Activated CD4-positive, alpha-beta T cell treated with anti-CD3 and anti-CD28 coated beads for 1 hour (primary cell): ENCODE measurements at regions not wholly inside any gene's neighbourhood (a gene's known extent, or its start where the extent isn't known, plus 50 kb on each side); places are given as distances from the start of the nearest gene placed in this dataset.
"Not testable (repeated sequence)": the region's sequence is repeated elsewhere in the genome, so short reads cannot be mapped to it uniquely, and the experiment has no call there.

ENCODE experiments used
- DNase-seq: peaks from one replicate; pipeline ENCODE4 v3.0.0-alpha.2; 2020

DNA sequence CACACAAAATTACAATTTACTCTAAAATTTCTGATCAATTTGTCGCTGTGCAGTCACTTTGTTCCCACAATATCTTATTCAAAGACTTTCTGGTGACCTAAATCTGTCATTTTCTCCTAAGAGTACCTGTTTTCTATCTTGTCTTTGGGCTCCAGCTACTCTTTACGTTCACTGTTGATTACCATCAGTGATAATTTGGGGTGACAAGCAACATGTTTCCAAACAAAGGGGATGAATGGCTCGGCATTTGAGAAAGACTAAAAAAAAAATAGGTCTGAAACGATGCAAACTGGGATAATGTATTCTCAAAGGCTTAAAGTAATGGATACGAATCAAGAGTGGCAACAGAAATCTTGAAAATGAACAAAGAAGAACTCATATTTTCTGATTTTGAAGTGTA, 205.2 kb upstream of the DAB2 start:
- DNase-seq = no peak

- DNase-seq = no peak
These were observed 203.6 kb upstream of the DAB2 start for GRCh38 chr5:39628348-39628747.

- DNase-seq = no peak
These were observed 200.1 kb upstream of the DAB2 start for GRCh38 chr5:39624890-39625289.

- no peak for DNase-seq
These were observed 199.6 kb upstream of the DAB2 start for GRCh38 chr5:39624268-39624886.

GRCh38 chr5:39623291-39623865, 198.6 kb upstream of the DAB2 start:
- DNase-seq = no peak

DNA sequence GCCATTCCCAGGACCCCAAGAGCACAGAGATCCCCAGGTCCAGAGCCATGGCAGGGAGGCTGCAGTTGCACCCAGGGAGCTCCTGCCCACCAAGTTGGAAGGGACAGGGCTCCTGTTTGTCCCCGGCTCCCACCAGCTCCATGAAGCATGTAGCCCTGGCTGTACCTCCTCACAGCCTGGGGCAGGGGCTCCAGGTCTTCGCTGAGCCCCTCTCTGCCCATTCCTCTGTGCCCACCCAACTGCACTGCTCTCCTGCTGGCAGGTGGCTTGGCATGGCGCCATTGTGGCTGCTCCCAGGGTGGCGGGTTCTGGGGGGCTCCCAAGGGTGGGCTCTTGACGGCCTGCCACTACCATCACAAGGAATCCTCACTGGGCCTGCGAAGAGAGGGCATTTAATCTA, 197.5 kb upstream of the DAB2 start:
- DNase-seq = no peak

- no peak for DNase-seq
These were observed 194.5 kb upstream of the DAB2 start for GRCh38 chr5:39619168-39619818.

DNA sequence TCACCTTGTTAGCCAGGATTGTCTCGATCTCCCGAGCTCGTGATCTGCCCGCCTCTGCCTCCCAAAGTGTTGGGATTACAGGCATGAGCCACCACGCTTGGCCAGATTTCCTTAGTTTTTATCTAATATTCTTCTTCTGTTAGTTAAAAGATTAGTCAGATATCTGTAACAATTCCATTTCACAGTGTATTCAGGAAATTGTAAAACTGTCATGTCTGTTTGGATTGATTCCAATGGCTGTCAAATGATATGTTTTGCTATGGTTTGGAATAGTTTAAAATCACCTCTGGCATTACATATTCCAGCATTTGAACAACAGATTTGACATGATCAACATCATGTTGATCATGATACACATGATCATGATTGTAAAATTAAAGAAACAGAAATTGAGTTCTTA, 193.6 kb upstream of the DAB2 start:
- no peak for DNase-seq

- DNase-seq = no peak
These were observed 191.4 kb upstream of the DAB2 start for GRCh38 chr5:39616131-39616530.

DNA sequence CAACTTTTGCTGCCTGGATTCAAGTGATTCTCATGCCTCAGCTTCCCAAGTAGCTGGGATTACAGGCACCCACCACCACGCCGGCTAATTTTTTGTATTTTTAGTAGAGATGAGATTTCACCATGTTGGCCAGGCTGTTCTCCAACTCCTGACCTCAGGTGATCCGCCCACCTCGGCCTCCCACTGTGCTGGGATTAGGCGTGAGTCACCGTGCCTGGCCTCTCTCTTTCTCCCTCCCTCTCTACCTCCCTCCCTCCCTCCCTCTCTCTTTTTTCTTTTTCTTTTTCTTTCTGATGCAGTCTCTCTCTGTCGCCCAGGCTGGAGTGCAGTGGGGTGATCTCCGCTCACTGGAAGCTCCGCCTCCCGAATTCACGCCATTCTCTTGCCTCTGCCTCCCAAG, 186.3 kb upstream of the DAB2 start:
- DNase-seq = not testable (repeated sequence)

GRCh38 chr5:39608024-39608423, 183.2 kb upstream of the DAB2 start:
- DNase-seq = no peak

- no peak for DNase-seq
These were observed 181.8 kb upstream of the DAB2 start for GRCh38 chr5:39606591-39606990.

DNA sequence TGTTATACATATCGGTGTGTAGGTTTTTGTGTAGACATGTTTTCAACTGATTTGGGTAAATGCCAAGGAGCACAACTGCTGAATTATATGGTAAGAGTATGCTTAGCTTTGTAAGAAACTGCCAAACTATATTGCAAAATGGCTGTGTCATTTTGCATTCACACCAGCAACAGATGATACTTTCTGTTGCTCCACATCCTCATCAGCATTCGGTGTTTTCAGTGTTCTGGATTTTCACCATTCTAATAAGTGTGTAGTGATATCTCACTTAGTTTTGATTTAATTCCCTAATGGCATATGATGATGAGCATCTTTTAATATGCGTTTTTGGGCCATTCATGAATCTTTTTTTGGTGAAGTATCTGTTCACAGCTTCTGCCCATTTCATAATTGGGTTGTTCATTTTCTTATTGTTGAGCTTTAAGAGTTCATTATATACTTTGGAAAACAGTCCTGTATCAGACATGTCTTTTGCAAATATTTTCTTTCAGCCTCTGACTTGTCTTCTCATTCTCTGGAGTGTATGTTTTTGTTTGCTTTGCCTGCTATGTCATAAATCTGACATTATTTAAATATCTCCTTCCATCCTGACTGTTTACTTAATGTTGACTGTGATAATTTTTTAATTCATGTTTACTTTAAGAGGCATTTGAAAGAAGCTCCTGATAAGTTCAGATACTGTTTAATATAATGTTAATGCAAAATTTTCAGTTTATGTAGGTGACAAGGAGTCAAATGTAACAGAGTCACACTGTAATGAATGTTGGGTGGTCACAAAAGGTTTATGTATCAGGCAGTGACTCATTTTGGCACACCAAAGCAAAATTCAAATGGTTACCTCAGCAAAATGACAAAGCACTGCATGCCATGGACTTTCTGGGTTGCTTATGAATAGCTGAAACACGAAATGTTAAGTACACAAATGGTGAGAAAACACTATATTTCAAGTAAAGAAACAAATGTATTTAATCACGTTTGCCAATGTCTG, 181.1 kb upstream of the DAB2 start:
- DNase-seq = no peak

DNA sequence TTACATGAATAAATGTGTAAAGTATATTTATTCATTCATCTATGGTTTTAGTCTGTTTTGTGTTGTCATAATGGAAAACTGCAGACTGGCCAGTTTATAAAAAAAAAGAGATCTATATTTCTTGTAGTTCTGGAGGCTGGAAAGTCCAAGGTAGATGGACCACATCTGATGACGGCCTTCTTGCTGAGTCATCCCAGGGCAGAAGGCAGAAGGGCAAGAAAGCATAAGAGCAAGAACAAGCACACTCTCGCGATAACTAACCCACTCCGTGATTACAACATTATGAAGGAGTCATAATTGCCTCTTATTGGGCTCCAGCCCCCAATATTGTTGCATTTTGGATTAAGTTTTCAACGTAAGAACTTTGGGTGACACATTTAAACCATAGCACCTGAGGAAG, 180.4 kb upstream of the DAB2 start:
- no peak for DNase-seq

- DNase-seq = no peak
These were observed 179.7 kb upstream of the DAB2 start for GRCh38 chr5:39604491-39604890.

DNA sequence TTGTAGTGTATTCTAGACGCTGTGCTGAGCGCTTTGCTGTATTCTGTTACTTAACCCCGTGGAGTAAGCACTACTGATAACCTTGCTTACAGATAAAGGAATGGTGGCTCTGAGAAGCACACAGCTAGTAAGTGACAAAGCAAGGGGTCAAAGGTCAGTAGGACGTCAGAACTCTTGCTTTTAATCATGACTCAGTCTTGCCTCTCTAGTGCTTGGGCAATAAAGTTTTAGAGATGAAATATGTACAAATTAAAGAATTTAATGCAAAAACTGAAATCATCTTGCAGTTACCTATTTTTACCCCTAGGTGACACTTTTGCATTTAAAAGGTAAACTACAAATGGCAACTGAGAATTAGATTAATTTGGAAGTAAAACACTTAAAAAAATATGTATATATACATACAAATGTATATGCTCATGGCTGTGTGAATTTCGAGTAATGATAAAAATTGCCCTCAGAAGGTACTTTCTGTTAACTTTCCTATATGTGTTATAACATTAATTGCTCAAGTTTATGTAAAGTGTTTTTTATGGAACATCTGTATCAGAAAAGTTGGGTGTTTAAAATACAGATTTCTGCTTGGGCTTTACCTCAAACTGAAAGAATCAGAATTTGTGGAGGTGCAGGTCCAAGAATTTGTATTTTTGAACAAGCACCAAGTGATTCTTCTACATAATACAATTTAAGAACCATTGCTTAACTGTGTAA, 175.1 kb upstream of the DAB2 start:
- DNase-seq = no peak

DNA sequence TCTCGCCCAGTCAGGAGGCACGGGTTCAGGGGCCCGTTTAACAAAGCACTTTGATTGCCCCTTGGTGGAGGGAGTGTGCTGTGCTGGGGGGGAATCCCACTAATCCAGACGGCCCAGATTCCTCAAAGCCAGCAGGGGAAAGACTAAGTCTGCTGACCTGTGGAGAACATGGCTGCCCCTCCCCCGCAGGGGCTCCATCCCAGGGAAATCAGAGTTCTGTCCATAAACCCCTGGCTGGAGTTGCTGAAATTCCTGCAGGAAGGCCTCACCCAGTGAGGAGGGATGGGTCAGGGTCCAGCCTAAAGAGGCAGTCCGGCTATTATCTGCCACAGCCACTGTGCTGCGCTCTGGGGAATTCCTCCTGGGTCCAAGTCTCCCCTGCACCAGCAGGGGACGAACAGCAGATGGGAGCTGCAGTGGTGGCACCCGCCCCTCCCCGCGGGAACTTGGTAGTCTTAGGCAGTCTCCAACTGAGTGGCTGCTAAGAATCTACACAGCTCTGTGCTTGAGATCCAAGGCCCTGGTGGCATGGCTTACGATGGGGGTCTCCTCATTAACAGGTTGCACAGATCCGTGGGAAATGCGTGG, 174.0 kb upstream of the DAB2 start:
- DNase-seq = no peak

DNA sequence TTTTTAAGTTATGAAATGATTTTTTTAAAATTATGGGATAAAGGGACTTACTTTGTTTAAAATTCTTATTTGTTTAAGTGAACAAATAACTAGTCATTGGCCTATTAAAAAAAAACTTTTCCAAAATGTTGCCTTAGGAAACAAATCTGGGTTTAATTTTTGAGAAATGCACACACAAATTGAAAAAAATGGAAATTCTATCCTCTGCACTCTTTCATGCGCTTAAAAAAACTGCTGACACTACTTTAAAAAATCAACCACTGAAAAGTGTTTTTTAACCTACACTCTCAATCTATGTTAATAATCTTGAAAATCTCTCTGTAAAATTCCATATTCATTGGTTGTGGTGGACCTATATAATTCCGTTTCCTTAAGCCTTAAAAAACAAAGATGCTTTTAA, 163.4 kb upstream of the DAB2 start:
- no peak for DNase-seq

- no peak for DNase-seq
These were observed 162.9 kb upstream of the DAB2 start for GRCh38 chr5:39587675-39588074.

DNA sequence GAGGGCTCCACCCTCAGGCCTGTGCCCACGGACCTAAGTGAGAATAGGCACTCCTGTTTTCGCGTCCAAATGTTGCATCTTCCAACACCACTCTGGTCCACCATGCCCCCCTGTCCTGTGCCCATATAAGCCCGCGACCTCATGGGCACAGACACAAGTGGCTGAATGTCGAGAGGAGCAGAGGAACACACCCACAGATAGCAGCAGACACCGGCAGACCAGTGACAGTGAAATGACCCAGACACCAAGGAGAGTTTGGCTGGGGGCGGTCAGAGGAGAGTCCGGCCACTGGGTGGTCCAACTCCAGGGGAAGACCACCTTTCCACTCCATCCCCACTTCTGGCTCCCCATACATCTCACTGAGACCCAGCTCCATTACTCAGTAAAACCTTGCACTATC, 161.4 kb upstream of the DAB2 start:
- DNase-seq = no peak

DNA sequence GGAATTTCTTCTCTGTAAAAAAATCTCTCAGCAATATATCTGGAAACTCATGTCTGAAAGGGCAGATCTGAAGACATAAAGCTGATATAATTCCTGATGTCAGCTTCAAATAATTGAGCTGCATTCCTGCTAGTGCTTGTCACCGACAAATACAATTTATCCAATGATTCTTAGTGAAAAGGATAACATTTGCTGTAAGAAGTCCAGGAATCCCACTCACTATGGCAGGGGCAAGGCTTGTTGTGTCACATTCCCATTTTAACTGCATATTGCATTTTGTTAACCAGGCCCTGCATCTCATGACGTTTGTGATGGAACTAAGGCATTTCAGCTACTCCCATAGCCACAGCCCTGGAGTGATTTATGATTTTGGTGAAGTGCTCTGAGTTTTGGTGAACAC, 160.1 kb upstream of the DAB2 start:
- DNase-seq = no peak

GRCh38 chr5:39580702-39581453, 156.1 kb upstream of the DAB2 start:
- DNase-seq = no peak
